HepG2 (cell line): ENCODE measurements at regions not wholly inside any gene's neighbourhood (a gene's known extent, or its start where the extent isn't known, plus 50 kb on each side); places are given as distances from the start of the nearest gene placed in this dataset.

Source experiments
- ATAC-seq: fragments of 200-7000 bp; cut with Tn5 transposase; 3 replicates; pipeline ENCODE4 v1.9.1; 2020; ENCODE audit warnings: mild to moderate bottlenecking, moderate library complexity
- BruUV-seq: library from RNA; stranded (reverse); fragments of 400-500 nt; replicated peaks from 2 replicates; lab custom pipeline; 2021; lab: Mats Ljungman, UMichigan
- CTCF ChIA-PET: fragments of 300-600 bp; formaldehyde crosslinking; extraction: SDS; loops from one replicate; lab custom pipeline; 2021; ENCODE audit warnings: low total read pairs, inconsistent platforms, low intra/inter-chr PET ratio; lab: Yijun Ruan, JAX
- POLR2A ChIA-PET: fragments of 350-600 bp; sonication (Branson Sonifier 250); formaldehyde crosslinking; loops from one replicate; lab custom pipeline; 2020; ENCODE audit warnings: antibody characterized with exemption, inconsistent platforms; lab: Yijun Ruan, JAX
- DNase-seq: peaks from one replicate; pipeline ENCODE4 v3.0.0-alpha.2; 2015; ENCODE audit warnings: low spot score
- FAIRE-seq: peaks from 3 replicates; lab custom pipeline; 2011; peaks lifted over from hg19 to GRCh38; lab: Jason Lieb, UNC
- H2AFZ ChIP-seq: one replicate; pipeline ENCODE4 v1.6.1; 2011; ENCODE audit warnings: low read length, inconsistent platforms
- H3K27ac ChIP-seq: fragments of 300-600 bp; 3 replicates; pipeline ENCODE4 v1.8.0; 2011; ENCODE audit warnings: mixed run types, mild to moderate bottlenecking, mixed read lengths, low read length, inconsistent platforms; ENCODE audit not compliant: insufficient read depth; ENCODE audit errors: extremely low read length
- H3K27me3 ChIP-seq, 2 experiments: fragments of 200-600 bp in 1 of 2; 2 replicates in 1 of 2; 3 replicates in 1 of 2; pipeline versions ENCODE4 v1.6.0 to v1.8.0; 2011; ENCODE audit warnings: low read length in 2 of 2, mild to moderate bottlenecking in 2 of 2, moderate library complexity in 2 of 2, inconsistent platforms in 1 of 2; ENCODE audit not compliant: insufficient read depth in 2 of 2, control insufficient read depth in 1 of 2
- H3K36me3 ChIP-seq, 2 experiments: fragments of 200-600 bp in 1 of 2; replicated peaks in 1 of 2; 2 replicates in 1 of 2; 3 replicates in 1 of 2; pipeline versions ENCODE4 v1.5.1 to v1.8.0; 2011; ENCODE audit warnings: low read length in 2 of 2, inconsistent platforms in 1 of 2; ENCODE audit not compliant: insufficient read depth in 2 of 2, control insufficient read depth in 1 of 2
- H3K4me1 ChIP-seq: 2 replicates; pipeline ENCODE4 v1.5.1; 2012; ENCODE audit warnings: low read length, inconsistent platforms; ENCODE audit not compliant: insufficient read depth
- H3K4me2 ChIP-seq: 2 replicates; pipeline ENCODE4 v1.6.0; 2011; ENCODE audit warnings: low read depth, low read length, inconsistent platforms
- H3K4me3 ChIP-seq, 3 experiments: fragments of 200-600 bp in 1 of 3; sonication (generic), shearing (Covaris generic) in 1 of 3; replicated peaks in 1 of 3; 2 replicates each; pipeline ENCODE4 v1.5.1; 2011 to 2016; ENCODE audit warnings: low read length in 3 of 3, inconsistent platforms in 2 of 3, low read depth in 2 of 3, mild to moderate bottlenecking in 2 of 3, control low read depth in 1 of 3, mixed read lengths in 1 of 3; ENCODE audit not compliant: insufficient read depth in 1 of 3
- H3K79me2 ChIP-seq: one replicate; pipeline ENCODE4 v1.6.1; 2011; ENCODE audit warnings: low read length, inconsistent platforms; ENCODE audit not compliant: insufficient read depth
- H3K9ac ChIP-seq: 2 replicates; pipeline ENCODE4 v1.6.0; 2011; ENCODE audit warnings: mild to moderate bottlenecking, low read depth, low read length, inconsistent platforms; ENCODE audit not compliant: insufficient read depth
- H3K9me3 ChIP-seq: 2 replicates; pipeline ENCODE4 v1.5.1; 2012; ENCODE audit warnings: mild to moderate bottlenecking, low read length
- H4K20me1 ChIP-seq: 2 replicates; pipeline ENCODE4 v1.6.0; 2011; ENCODE audit warnings: inconsistent platforms, mild to moderate bottlenecking, low read length, moderate library complexity; ENCODE audit not compliant: insufficient read depth
- NCOA2 ChIP-seq: sonication (generic); formaldehyde crosslinking; IDR thresholded peaks from 2 replicates; pipeline ENCODE4 v1.8.0; 2022; ENCODE audit warnings: inconsistent platforms
- RFX3 ChIP-seq: IDR thresholded peaks from 2 replicates; pipeline ENCODE4 v1.6.1; 2016; ENCODE audit warnings: missing biosample characterization, missing genetic modification reagents
- ZFP90 ChIP-seq: sonication (generic); formaldehyde crosslinking; IDR thresholded peaks from 2 replicates; pipeline ENCODE4 v1.8.0; 2022; ENCODE audit warnings: missing genetic modification reagents, mild to moderate bottlenecking, inconsistent platforms, borderline replicate concordance
- ZNF407 ChIP-seq: sonication (generic); formaldehyde crosslinking; IDR thresholded peaks from one replicate; pipeline ENCODE4 v1.5.1; 2020; ENCODE audit warnings: mild to moderate bottlenecking, missing genetic modification reagents; ENCODE audit errors: not compliant biosample characterization
- in situ Hi-C: cut with HindIII; loops from 2 replicates; pipeline ENCODE4 v1.10.0; 2017; ENCODE audit warnings: low pct_unique_long_range_greater_than_20kb; ENCODE audit not compliant: extremely low pct_ligation_motif_present
- intact Hi-C: fragments of 100-400 bp; cut with micrococcal nuclease; formaldehyde crosslinking; loops from one replicate; pipeline ENCODE4 v1.10.0; 2022; ENCODE audit not compliant: unreplicated experiment

DNA sequence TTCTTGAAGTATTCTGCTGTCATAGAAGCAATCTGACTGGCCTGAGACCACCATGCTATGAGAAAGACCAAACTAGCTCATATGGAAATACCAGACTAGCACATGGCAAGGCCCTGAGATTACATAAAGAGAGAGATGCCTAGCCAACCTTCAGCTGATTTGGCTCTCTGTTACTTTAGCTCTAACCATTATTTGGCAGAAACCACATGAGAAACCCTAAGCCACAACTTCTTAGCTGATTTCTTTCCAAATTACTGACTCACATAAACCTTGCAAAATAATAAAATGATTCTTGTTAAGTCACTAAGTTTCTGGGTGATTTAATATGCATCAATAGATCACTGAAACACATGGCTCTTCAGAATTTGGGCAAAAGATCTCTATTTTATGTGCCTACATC lies 295.0 kb upstream of the ZNF521 start:
- no peak for FAIRE-seq
- Histone ChIP-seq H3K27me3 (no peaks in the 10 kb centered on the region; a peak in 1 of 5 replicates), H3K4me2 (no peak overlapping the region), H3K4me1 (peaks cover 13% of the 10 kb centered on the region), H3K9ac (no peak overlapping the region), H4K20me1 (no peaks in the 10 kb centered on the region), H3K9me3 (0 out of 2 replicates have a peak, but pooled peaks cover 9% of the 10 kb centered on the region), H2AFZ (no peak overlapping the region), H3K79me2 (no peaks in the 10 kb centered on the region), H3K36me3 (no peaks in the 10 kb centered on the region), H3K4me3 (no peak overlapping the region), H3K27ac (no peak overlapping the region)
- intact Hi-C loops (no loop called here), in situ Hi-C loops (no loop called here)
- ChIA-PET POLR2A (no interaction called here), CTCF (no interaction called here)
- BruUV-seq: no TSS peak
- ATAC-seq: no peak
- TF ChIP-seq NCOA2 (no peak), ZNF407 (no peak), RFX3 (CRISPR knock-in tag) (no peak), ZFP90 (CRISPR knock-in tag) (no peak)
- DNase-seq: no peak
